ENCODE measurements at regions not wholly inside any gene's neighbourhood (a gene's known extent, or its start where the extent isn't known, plus 50 kb on each side); places are given as distances from the start of the nearest gene placed in this dataset.
A peak's percentile ranks its signal among the peaks of the same experiment; 100 is the strongest.

DNA sequence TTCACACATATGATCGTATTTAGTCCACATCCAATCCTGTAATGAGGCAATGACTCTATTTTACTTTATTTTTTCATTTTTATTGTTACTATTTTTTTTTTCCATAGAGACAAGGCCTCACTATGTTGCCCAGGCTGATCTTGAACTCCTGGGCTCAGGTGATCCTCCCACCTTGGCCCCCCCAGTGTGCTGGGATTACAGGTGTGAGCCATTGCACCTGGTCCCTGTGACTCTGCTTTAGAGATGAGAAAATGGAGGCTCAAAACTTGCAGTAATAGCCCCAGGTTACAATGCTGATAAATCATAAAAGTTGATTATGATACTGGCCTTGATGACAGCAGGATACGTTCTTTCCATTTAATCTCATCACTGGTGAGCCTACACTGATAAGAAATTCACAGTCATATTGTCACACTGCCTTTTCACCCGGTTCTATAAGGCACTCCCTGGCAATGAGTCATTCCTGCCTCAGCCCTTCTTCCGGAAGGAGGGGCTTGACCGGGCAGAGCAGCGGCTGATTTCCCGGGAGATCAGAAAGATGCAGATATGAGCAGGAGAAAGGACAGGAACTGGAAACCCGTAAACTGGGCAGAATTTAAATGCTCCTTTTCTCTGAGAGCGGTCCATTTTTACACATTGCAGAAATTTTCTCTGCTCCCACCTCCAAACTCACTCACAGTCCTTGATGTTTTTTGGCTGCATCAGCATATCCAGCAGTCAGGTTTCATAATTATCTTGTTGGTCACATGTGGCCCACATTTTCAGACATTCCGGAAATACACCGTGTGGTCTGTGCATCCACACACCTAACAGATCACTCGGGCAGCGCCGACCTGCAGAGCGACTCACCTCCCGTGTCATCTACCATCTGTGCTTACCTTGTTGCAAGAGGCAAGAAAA, 616.4 kb downstream of the EFNB2 start:
- Histone ChIP-seq H2BK5ac (ENCODE audit: low read depth, low read length, poor library complexity, severe bottlenecking) (peak overlapping the region; percentile 3), H3K4me3 (ENCODE audit: insufficient read depth, low read depth, low read length) (no peak overlapping the region), H3K36me3 (ENCODE audit: control insufficient read depth, insufficient read depth, low read length) (no peaks in the 10 kb centered on the region), H3K79me1 (ENCODE audit: low read depth in 1 of 2, low read length in 2 of 2) (no peaks in the 10 kb centered on the region), H3K56ac (ENCODE audit: extremely low read depth, insufficient read depth, low read length) (no peak overlapping the region), H3K4ac (ENCODE audit: low read depth, low read length) (peak overlapping the region; percentile 88), H2BK20ac (ENCODE audit: low read depth, low read length) (peak overlapping the region; percentile 60), H3K9ac (ENCODE audit: low read depth, low read length) (no peak overlapping the region), H4K5ac (ENCODE audit: low read depth, low read length) (no peak overlapping the region), H3K14ac (replicated peaks; ENCODE audit: low read depth, low read length) (peak overlapping the region; percentile 5; the same call in 1 of the 2 replicates), H2AK5ac (ENCODE audit: low read depth, low read length) (peak overlapping the region; percentile 93; the same call in 1 of the 2 replicates), H3K4me1 (ENCODE audit: control insufficient read depth, insufficient read depth, low read length) (peaks cover 3% of the 10 kb centered on the region; the same call in 1 of the 2 replicates), H3K9me3 (ENCODE audit: control insufficient read depth, insufficient read depth, low read length) (no peaks in the 10 kb centered on the region), H2AFZ (replicated peaks; ENCODE audit: low read length, poor library complexity) (peak overlapping the region; percentile 58), H2AK9ac (replicated peaks; ENCODE audit: low read depth, low read length, poor library complexity) (peak overlapping the region; percentile 39), H4K91ac (ENCODE audit: insufficient read depth, low read depth, low read length) (peak overlapping the region; percentile 79; the same call in 1 of the 2 replicates), H4K8ac (ENCODE audit: low read depth in 2 of 2, low read length in 2 of 2) (peak overlapping the region; percentile 55 to 78; a peak in 3 of 4 replicates), H3K4me2 (ENCODE audit: low read depth, low read length) (peak overlapping the region; percentile 34; the same call in 1 of the 2 replicates), H2BK120ac (ENCODE audit: low read depth, low read length) (peak overlapping the region; percentile 91), H3K23ac (ENCODE audit: low read depth, low read length) (peak overlapping the region; percentile 80), H3K27ac (ENCODE audit: insufficient read depth, low read length) (peak overlapping the region; percentile 34; the same call in 1 of the 2 replicates), H4K20me1 (ENCODE audit: insufficient read depth, low read length) (no peaks in the 10 kb centered on the region), H2BK15ac (ENCODE audit: low read depth, low read length) (peak overlapping the region; percentile 77; the same call in 1 of the 3 replicates), H3K9me1 (ENCODE audit: insufficient read depth, low read length) (peaks cover 5% of the 10 kb centered on the region; the same call in 1 of the 2 replicates), H3K18ac (ENCODE audit: low read depth, low read length) (no peak overlapping the region), H3K27me3 (ENCODE audit: control insufficient read depth, insufficient read depth, low read length) (no peaks in the 10 kb centered on the region)
- ATAC-seq (ENCODE audit: low read depth) (peak; percentile 78), DNase-seq (peak; percentile 82)
- POLR2A ChIA-PET (ENCODE audit: unreplicated experiment): no interaction called here
- CTCF ChIA-PET: no interaction called here
- intact Hi-C loops (cut with micrococcal nuclease): loop anchor here (1.0 kb wide), 1 partner anchor 237 kb away; no protein-coding TSS in a partner anchor
- BruUV-seq (replicated peaks): no TSS peak
- in situ Hi-C loops (cut with MboI; ENCODE audit: low sequenced_read_pairs): no loop called here
- TF ChIP-seq, protein P1, sequence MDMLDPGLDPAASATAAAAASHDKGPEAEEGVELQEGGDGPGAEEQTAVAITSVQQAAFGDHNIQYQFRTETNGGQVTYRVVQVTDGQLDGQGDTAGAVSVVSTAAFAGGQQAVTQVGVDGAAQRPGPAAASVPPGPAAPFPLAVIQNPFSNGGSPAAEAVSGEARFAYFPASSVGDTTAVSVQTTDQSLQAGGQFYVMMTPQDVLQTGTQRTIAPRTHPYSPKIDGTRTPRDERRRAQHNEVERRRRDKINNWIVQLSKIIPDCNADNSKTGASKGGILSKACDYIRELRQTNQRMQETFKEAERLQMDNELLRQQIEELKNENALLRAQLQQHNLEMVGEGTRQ (IDR thresholded peaks at IDR 0.05; ENCODE audit: low read depth, low read length): no peak
- TF ChIP-seq MAFK (IDR thresholded peaks at IDR 0.05; ENCODE audit: low read depth, low read length): peak; percentile 82
- no peak for TF ChIP-seq SMC3 (IDR thresholded peaks at IDR 0.05; ENCODE audit: low read depth, low read length)
- peak; percentile 81 for TF ChIP-seq FOS (IDR thresholded peaks at IDR 0.05; ENCODE audit: low read depth, low read length)
- dilution Hi-C loops (cut with HindIII; ENCODE audit: low sequenced_read_pairs, unreplicated experiment): no loop called here
- 61% methylated on average over 5 of the region's 16 CpGs; no CpG with 5 or more reads in 1 of the 2 experiments for WGBS, 2 experiments (ENCODE audit: extremely low coverage in 2 of 2, insufficient read length in 1 of 2)

Measured in IMR-90 (cell line).